ENCODE measurements at regions not wholly inside any gene's neighbourhood (a gene's known extent, or its start where the extent isn't known, plus 50 kb on each side); places are given as distances from the start of the nearest gene placed in this dataset.

DNA sequence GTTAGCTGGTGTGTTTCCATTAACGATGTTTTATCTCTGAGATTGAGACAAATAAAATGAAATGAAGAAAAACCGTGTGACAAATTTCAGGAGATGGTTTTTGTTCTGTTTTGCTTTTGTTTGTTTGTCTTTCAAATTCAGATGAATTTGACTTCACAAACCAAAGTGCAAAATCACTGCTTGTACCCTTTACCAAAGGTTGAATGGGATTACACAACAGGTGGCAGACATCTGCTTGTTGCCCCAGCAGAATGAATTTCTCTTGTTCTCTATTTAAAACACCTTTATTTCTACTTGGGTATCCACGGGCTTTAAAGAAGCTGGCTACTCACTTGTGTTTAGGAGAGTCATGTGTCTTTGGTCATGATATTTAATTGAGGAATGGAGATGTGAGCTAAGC is 239.7 kb upstream of the CLNK start:
- TF ChIP-seq, protein P1, sequence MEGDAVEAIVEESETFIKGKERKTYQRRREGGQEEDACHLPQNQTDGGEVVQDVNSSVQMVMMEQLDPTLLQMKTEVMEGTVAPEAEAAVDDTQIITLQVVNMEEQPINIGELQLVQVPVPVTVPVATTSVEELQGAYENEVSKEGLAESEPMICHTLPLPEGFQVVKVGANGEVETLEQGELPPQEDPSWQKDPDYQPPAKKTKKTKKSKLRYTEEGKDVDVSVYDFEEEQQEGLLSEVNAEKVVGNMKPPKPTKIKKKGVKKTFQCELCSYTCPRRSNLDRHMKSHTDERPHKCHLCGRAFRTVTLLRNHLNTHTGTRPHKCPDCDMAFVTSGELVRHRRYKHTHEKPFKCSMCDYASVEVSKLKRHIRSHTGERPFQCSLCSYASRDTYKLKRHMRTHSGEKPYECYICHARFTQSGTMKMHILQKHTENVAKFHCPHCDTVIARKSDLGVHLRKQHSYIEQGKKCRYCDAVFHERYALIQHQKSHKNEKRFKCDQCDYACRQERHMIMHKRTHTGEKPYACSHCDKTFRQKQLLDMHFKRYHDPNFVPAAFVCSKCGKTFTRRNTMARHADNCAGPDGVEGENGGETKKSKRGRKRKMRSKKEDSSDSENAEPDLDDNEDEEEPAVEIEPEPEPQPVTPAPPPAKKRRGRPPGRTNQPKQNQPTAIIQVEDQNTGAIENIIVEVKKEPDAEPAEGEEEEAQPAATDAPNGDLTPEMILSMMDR (IDR thresholded peaks at IDR 0.05), result no peak
- TF ChIP-seq RAD21 (IDR thresholded peaks at IDR 0.05; ENCODE audit: low read length), result no peak
- TF ChIP-seq EZH2phosphoT487 (IDR thresholded peaks at IDR 0.05; ENCODE audit: borderline replicate concordance, low read depth), result no peak
- TF ChIP-seq TEAD4 (IDR thresholded peaks at IDR 0.05; ENCODE audit: borderline replicate concordance, insufficient read depth), result no peak
- TF ChIP-seq MEF2A (IDR thresholded peaks at IDR 0.05; ENCODE audit: borderline replicate concordance, low read depth), result no peak
- no peak for TF ChIP-seq CHD2 (IDR thresholded peaks at IDR 0.05; ENCODE audit: low read length, partially characterized antibody)
- no peak for TF ChIP-seq POLR2AphosphoS5 (IDR thresholded peaks at IDR 0.05; ENCODE audit: low read depth, low read length)
- no peak for TF ChIP-seq ZBTB33 (IDR thresholded peaks at IDR 0.05; ENCODE audit: borderline replicate concordance, low read depth)
- TF ChIP-seq MAX (IDR thresholded peaks at IDR 0.05; ENCODE audit: low read depth), result no peak
- no peak for TF ChIP-seq EP300 (IDR thresholded peaks at IDR 0.05; ENCODE audit: borderline replicate concordance in 1 of 2, low read depth in 1 of 2, low read length in 1 of 2)
- TF ChIP-seq IRF3 (IDR thresholded peaks at IDR 0.05; ENCODE audit: low read depth, low read length), result no peak
- TF ChIP-seq PBX3 (IDR thresholded peaks at IDR 0.05), result no peak
- no peak for TF ChIP-seq RCOR1 (IDR thresholded peaks at IDR 0.05; ENCODE audit: low read length)
- no peak for TF ChIP-seq YY1 (IDR thresholded peaks at IDR 0.05; ENCODE audit: low read depth)

All from SK-N-SH (cell line).